ENCODE measurements at regions not wholly inside any gene's neighbourhood (a gene's known extent, or its start where the extent isn't known, plus 50 kb on each side); places are given as distances from the start of the nearest gene placed in this dataset.

DNA sequence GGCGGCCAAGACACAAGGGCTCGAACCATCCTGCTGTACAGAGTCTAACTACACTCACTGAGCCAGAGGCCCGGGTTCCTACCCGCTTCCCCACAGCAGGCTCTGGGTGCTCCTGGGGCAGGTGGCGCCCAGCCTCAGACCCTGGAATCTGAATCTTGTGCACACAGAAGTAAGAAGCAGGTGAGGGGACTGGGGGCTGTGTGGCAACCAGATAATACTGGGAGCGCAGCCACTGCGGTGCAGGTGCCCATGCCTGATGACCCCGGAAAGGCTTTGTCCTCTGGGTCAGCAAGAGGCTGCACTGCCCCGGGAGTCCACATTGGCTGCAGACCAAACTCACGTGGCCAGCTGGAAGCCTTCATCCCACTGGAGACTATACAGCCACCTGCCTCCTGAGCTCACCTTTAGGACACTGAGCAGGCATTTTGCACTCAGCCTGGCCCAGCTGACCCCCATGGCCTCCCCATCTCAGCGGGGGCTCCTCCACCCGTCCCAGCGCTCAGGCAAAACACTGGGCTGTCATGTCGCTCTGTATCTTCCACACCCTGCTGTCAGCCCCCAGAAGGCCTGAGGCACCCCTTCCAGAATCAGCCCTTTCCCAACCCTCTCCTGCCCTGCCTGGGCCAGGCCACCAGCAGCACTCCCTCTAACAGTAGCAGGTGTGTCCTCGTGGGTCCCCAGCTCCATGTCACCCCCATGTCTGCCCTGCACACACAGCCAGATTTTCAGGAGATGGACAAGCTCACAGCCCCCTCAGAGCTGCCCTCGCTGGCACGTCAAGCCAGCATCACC is 101.0 kb upstream of the IQSEC1 start:
- TF ChIP-seq, protein P1, sequence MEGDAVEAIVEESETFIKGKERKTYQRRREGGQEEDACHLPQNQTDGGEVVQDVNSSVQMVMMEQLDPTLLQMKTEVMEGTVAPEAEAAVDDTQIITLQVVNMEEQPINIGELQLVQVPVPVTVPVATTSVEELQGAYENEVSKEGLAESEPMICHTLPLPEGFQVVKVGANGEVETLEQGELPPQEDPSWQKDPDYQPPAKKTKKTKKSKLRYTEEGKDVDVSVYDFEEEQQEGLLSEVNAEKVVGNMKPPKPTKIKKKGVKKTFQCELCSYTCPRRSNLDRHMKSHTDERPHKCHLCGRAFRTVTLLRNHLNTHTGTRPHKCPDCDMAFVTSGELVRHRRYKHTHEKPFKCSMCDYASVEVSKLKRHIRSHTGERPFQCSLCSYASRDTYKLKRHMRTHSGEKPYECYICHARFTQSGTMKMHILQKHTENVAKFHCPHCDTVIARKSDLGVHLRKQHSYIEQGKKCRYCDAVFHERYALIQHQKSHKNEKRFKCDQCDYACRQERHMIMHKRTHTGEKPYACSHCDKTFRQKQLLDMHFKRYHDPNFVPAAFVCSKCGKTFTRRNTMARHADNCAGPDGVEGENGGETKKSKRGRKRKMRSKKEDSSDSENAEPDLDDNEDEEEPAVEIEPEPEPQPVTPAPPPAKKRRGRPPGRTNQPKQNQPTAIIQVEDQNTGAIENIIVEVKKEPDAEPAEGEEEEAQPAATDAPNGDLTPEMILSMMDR (IDR thresholded peaks at IDR 0.05): no peak
- no peak for TF ChIP-seq POLR2A (IDR thresholded peaks at IDR 0.05)
